ENCODE measurements at regions not wholly inside any gene's neighbourhood (a gene's known extent, or its start where the extent isn't known, plus 50 kb on each side); places are given as distances from the start of the nearest gene placed in this dataset.

DNA sequence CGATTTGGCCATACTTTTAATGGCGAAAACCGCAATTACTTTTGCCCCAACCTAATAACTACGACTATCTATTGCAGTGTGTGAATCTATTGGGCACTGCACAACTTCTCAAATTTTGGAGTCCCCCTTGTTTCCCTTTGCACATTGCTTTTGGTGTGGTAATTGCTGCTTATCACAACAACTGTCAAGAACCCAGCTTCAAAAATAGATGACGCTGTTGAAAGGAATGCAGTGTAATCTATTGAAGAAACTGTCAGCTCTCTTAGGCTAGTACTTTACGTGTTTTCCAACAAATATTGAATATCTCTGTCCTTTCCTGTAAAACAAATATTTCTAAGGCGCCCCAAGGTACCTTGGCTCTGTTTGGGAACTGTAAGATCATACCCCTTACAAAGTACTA, 222.8 kb upstream of the UBE2E2 start:
- TF ChIP-seq CSDC2 (CRISPR knock-in tag; IDR thresholded peaks at IDR 0.05), result no peak
- TF ChIP-seq OSR1 (CRISPR knock-in tag; IDR thresholded peaks at IDR 0.05), result no peak
- TF ChIP-seq ARNTL (CRISPR knock-in tag; IDR thresholded peaks at IDR 0.05; ENCODE audit: borderline replicate concordance, low read depth), result no peak
- TF ChIP-seq ZNF565 (CRISPR knock-in tag; conservative IDR thresholded peaks at IDR 0.05; ENCODE audit: low read depth), result no peak
- no peak for TF ChIP-seq ISL1 (CRISPR knock-in tag; IDR thresholded peaks at IDR 0.05)
- no peak for TF ChIP-seq TOX (CRISPR knock-in tag; IDR thresholded peaks at IDR 0.05; ENCODE audit: borderline replicate concordance)
- TF ChIP-seq ZNF70 (CRISPR knock-in tag; IDR thresholded peaks at IDR 0.05), result no peak
- TF ChIP-seq RARB (CRISPR knock-in tag; IDR thresholded peaks at IDR 0.05), result no peak
- TF ChIP-seq, protein P1, sequence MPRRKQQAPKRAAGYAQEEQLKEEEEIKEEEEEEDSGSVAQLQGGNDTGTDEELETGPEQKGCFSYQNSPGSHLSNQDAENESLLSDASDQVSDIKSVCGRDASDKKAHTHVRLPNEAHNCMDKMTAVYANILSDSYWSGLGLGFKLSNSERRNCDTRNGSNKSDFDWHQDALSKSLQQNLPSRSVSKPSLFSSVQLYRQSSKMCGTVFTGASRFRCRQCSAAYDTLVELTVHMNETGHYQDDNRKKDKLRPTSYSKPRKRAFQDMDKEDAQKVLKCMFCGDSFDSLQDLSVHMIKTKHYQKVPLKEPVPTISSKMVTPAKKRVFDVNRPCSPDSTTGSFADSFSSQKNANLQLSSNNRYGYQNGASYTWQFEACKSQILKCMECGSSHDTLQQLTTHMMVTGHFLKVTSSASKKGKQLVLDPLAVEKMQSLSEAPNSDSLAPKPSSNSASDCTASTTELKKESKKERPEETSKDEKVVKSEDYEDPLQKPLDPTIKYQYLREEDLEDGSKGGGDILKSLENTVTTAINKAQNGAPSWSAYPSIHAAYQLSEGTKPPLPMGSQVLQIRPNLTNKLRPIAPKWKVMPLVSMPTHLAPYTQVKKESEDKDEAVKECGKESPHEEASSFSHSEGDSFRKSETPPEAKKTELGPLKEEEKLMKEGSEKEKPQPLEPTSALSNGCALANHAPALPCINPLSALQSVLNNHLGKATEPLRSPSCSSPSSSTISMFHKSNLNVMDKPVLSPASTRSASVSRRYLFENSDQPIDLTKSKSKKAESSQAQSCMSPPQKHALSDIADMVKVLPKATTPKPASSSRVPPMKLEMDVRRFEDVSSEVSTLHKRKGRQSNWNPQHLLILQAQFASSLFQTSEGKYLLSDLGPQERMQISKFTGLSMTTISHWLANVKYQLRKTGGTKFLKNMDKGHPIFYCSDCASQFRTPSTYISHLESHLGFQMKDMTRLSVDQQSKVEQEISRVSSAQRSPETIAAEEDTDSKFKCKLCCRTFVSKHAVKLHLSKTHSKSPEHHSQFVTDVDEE (CRISPR knock-in tag; IDR thresholded peaks at IDR 0.05), result no peak
- no peak for TF ChIP-seq ZNF8 (CRISPR knock-in tag; IDR thresholded peaks at IDR 0.05)
- TF ChIP-seq ZFP3 (CRISPR knock-in tag; IDR thresholded peaks at IDR 0.05), result no peak
- TF ChIP-seq, protein P2, sequence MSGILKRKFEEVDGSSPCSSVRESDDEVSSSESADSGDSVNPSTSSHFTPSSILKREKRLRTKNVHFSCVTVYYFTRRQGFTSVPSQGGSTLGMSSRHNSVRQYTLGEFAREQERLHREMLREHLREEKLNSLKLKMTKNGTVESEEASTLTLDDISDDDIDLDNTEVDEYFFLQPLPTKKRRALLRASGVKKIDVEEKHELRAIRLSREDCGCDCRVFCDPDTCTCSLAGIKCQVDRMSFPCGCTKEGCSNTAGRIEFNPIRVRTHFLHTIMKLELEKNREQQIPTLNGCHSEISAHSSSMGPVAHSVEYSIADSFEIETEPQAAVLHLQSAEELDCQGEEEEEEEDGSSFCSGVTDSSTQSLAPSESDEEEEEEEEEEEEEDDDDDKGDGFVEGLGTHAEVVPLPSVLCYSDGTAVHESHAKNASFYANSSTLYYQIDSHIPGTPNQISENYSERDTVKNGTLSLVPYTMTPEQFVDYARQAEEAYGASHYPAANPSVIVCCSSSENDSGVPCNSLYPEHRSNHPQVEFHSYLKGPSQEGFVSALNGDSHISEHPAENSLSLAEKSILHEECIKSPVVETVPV (CRISPR knock-in tag; IDR thresholded peaks at IDR 0.05), result no peak
- no peak for TF ChIP-seq ZC3H10 (CRISPR knock-in tag; IDR thresholded peaks at IDR 0.05)
- TF ChIP-seq ESRRG (CRISPR knock-in tag; IDR thresholded peaks at IDR 0.05), result no peak
- TF ChIP-seq, protein P3, sequence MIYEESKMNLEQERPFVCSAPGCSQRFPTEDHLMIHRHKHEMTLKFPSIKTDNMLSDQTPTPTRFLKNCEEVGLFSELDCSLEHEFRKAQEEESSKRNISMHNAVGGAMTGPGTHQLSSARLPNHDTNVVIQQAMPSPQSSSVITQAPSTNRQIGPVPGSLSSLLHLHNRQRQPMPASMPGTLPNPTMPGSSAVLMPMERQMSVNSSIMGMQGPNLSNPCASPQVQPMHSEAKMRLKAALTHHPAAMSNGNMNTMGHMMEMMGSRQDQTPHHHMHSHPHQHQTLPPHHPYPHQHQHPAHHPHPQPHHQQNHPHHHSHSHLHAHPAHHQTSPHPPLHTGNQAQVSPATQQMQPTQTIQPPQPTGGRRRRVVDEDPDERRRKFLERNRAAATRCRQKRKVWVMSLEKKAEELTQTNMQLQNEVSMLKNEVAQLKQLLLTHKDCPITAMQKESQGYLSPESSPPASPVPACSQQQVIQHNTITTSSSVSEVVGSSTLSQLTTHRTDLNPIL (CRISPR knock-in tag; IDR thresholded peaks at IDR 0.05; ENCODE audit: low read depth), result no peak
- no peak for TF ChIP-seq BACH2 (CRISPR knock-in tag; IDR thresholded peaks at IDR 0.05; ENCODE audit: borderline replicate concordance)
- TF ChIP-seq, protein P4, sequence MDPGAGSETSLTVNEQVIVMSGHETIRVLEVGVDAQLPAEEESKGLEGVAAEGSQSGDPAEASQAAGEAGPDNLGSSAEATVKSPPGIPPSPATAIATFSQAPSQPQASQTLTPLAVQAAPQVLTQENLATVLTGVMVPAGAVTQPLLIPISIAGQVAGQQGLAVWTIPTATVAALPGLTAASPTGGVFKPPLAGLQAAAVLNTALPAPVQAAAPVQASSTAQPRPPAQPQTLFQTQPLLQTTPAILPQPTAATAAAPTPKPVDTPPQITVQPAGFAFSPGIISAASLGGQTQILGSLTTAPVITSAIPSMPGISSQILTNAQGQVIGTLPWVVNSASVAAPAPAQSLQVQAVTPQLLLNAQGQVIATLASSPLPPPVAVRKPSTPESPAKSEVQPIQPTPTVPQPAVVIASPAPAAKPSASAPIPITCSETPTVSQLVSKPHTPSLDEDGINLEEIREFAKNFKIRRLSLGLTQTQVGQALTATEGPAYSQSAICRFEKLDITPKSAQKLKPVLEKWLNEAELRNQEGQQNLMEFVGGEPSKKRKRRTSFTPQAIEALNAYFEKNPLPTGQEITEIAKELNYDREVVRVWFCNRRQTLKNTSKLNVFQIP (CRISPR knock-in tag; IDR thresholded peaks at IDR 0.05; ENCODE audit: borderline replicate concordance, low read depth), result no peak
- ATAC-seq, result no peak

DNA sequence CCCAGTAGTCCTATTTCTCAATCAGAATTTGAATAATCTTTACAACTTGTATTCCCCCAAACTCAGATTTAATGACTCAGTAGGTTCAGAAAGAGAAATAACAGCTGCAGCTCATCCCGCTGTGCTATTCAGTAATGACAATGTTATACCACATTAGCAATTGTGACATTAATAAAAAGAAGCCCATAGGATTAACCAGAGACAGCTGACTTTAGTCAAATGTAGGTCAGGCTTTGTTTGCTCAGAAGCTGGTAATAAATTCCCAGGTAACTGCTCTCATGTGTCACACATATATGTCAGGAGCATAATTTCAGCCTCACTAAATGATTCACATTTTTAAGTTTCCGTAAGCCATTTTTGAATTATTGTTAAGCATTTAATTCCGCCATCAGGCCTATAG, 222.0 kb upstream of the UBE2E2 start:
- TF ChIP-seq, protein P4 (CRISPR knock-in tag; IDR thresholded peaks at IDR 0.05; ENCODE audit: borderline replicate concordance, low read depth), result no peak
- TF ChIP-seq, protein P3 (CRISPR knock-in tag; IDR thresholded peaks at IDR 0.05; ENCODE audit: low read depth), result no peak
- TF ChIP-seq, protein P1 (CRISPR knock-in tag; IDR thresholded peaks at IDR 0.05), result no peak
- no peak for TF ChIP-seq RARB (CRISPR knock-in tag; IDR thresholded peaks at IDR 0.05)
- no peak for TF ChIP-seq ZFP30 (CRISPR knock-in tag; IDR thresholded peaks at IDR 0.05)
- TF ChIP-seq, protein P2 (CRISPR knock-in tag; IDR thresholded peaks at IDR 0.05), result no peak
- no peak for TF ChIP-seq ARNTL (CRISPR knock-in tag; IDR thresholded peaks at IDR 0.05; ENCODE audit: borderline replicate concordance, low read depth)
- TF ChIP-seq, protein P5, sequence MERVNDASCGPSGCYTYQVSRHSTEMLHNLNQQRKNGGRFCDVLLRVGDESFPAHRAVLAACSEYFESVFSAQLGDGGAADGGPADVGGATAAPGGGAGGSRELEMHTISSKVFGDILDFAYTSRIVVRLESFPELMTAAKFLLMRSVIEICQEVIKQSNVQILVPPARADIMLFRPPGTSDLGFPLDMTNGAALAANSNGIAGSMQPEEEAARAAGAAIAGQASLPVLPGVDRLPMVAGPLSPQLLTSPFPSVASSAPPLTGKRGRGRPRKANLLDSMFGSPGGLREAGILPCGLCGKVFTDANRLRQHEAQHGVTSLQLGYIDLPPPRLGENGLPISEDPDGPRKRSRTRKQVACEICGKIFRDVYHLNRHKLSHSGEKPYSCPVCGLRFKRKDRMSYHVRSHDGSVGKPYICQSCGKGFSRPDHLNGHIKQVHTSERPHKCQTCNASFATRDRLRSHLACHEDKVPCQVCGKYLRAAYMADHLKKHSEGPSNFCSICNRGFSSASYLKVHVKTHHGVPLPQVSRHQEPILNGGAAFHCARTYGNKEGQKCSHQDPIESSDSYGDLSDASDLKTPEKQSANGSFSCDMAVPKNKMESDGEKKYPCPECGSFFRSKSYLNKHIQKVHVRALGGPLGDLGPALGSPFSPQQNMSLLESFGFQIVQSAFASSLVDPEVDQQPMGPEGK (CRISPR knock-in tag; IDR thresholded peaks at IDR 0.05; ENCODE audit: borderline replicate concordance), result no peak
- no peak for ATAC-seq

Measured in SK-N-SH treated with all-trans-retinoic acid at 6 μM for 48 hours (cell line).